HEK293T (cell line): ENCODE measurements at regions not wholly inside any gene's neighbourhood (a gene's known extent, or its start where the extent isn't known, plus 50 kb on each side); places are given as distances from the start of the nearest gene placed in this dataset.
A peak's percentile ranks its signal among the peaks of the same experiment; 100 is the strongest.

Source experiments
- CTCF ChIA-PET: fragments of 350-600 bp; formaldehyde crosslinking; extraction: SDS; loops from one replicate; lab custom pipeline; 2021; ENCODE audit warnings: antibody characterized with exemption, inconsistent platforms; lab: Yijun Ruan, JAX
- POLR2A ChIA-PET: fragments of 350-600 bp; formaldehyde crosslinking; extraction: SDS; loops from one replicate; lab custom pipeline; 2020; ENCODE audit warnings: antibody characterized with exemption, inconsistent platforms; lab: Yijun Ruan, JAX
- DNase-seq: peaks from one replicate; pipeline ENCODE4 v3.0.0; 2012; ENCODE audit warnings: mixed read lengths; ENCODE audit errors: extremely low spot score
- ARNT ChIP-seq: fragments of 450-650 bp; IDR thresholded peaks from 2 replicates; pipeline ENCODE4 v1.6.1; 2017; ENCODE audit warnings: mild to moderate bottlenecking
- BHLHE40 ChIP-seq: fragments of 450-650 bp; IDR thresholded peaks from 2 replicates; pipeline ENCODE4 v1.6.1; 2016; ENCODE audit warnings: mild to moderate bottlenecking, moderate library complexity, borderline replicate concordance
- CTBP1 ChIP-seq: fragments of 450-650 bp; IDR thresholded peaks from 2 replicates; pipeline ENCODE4 v1.6.1; 2016; ENCODE audit warnings: borderline replicate concordance
- ELF4 ChIP-seq: fragments of 450-650 bp; IDR thresholded peaks from 2 replicates; pipeline ENCODE4 v1.6.1; 2017; ENCODE audit warnings: antibody characterized with exemption
- FOXA1 ChIP-seq: fragments of 450-650 bp; IDR thresholded peaks from 2 replicates; pipeline ENCODE4 v1.6.1; 2016; ENCODE audit warnings: mild to moderate bottlenecking
- FOXK2 ChIP-seq: fragments of 450-650 bp; IDR thresholded peaks from 2 replicates; pipeline ENCODE4 v1.6.1; 2016; ENCODE audit warnings: mild to moderate bottlenecking
- FOXM1 ChIP-seq: fragments of 450-650 bp; IDR thresholded peaks from 2 replicates; pipeline ENCODE4 v1.6.1; 2017; ENCODE audit warnings: mild to moderate bottlenecking, borderline replicate concordance
- HDGF ChIP-seq: fragments of 450-650 bp; IDR thresholded peaks from 2 replicates; pipeline ENCODE4 v1.6.1; 2017; ENCODE audit warnings: antibody characterized with exemption, borderline replicate concordance
- L3MBTL2 ChIP-seq: fragments of 450-650 bp; conservative IDR thresholded peaks from 2 replicates; pipeline ENCODE4 v1.6.1; 2016; ENCODE audit warnings: mild to moderate bottlenecking
- LEF1 ChIP-seq: fragments of 450-650 bp; IDR thresholded peaks from 2 replicates; pipeline ENCODE4 v1.6.1; 2017; ENCODE audit warnings: mild to moderate bottlenecking, borderline replicate concordance
- NFRKB ChIP-seq: fragments of 450-650 bp; IDR thresholded peaks from 2 replicates; pipeline ENCODE4 v1.6.1; 2016; ENCODE audit warnings: mild to moderate bottlenecking, moderate library complexity
- PKNOX1 ChIP-seq: fragments of 450-650 bp; IDR thresholded peaks from 2 replicates; pipeline ENCODE4 v1.6.1; 2016
- SP1 ChIP-seq: fragments of 450-650 bp; IDR thresholded peaks from 2 replicates; pipeline ENCODE4 v1.6.1; 2017
- SUZ12 ChIP-seq: fragments of 450-650 bp; IDR thresholded peaks from 2 replicates; pipeline ENCODE4 v1.6.1; 2016; ENCODE audit warnings: mild to moderate bottlenecking
- TARDBP ChIP-seq: fragments of 450-650 bp; IDR thresholded peaks from 2 replicates; pipeline ENCODE4 v1.6.1; 2016
- ZNF384 ChIP-seq: fragments of 450-650 bp; IDR thresholded peaks from 2 replicates; pipeline ENCODE4 v1.6.1; 2016

GRCh38 chrX:110437686-110438085 lies 79.0 kb downstream of the RTL9 start:
- POLR2A ChIA-PET: no interaction called here
- no peak for DNase-seq
- CTCF ChIA-PET: interaction anchor here (2.9 kb wide), 1 partner anchor 8 kb away, joined by 10 read pairs; no protein-coding TSS in a partner anchor
- TF ChIP-seq BHLHE40 (no peak), ELF4 (no peak), L3MBTL2 (no peak), HDGF (no peak), LEF1 (no peak), NFRKB (no peak), FOXM1 (no peak), FOXK2 (no peak), PKNOX1 (no peak), FOXA1 (no peak), SUZ12 (no peak), TARDBP (no peak), ZNF384 (no peak), ARNT (no peak), CTBP1 (no peak), SP1 (no peak)

GRCh38 chrX:110440016-110440805 lies 81.6 kb downstream of the RTL9 start:
- CTCF ChIA-PET: interaction anchor here (0.6 to 1.7 kb wide), 6 partner anchors 16 to 407 kb away, joined by 3 to 8 read pairs (median 4); no protein-coding TSS in a partner anchor
- POLR2A ChIA-PET: interaction anchor here (0.9 to 1.0 kb wide), 3 partner anchors 11 to 122 kb away, joined by 3 read pairs; partner anchors contain the start of gene AMMECR1
- TF ChIP-seq FOXK2 (no peak), NFRKB (no peak), FOXM1 (no peak), SUZ12 (no peak), BHLHE40 (no peak), PKNOX1 (no peak), HDGF (no peak), CTBP1 (no peak), ZNF384 (no peak), LEF1 (no peak), L3MBTL2 (no peak), FOXA1 (no peak), ELF4 (no peak), ARNT (no peak), TARDBP (no peak), SP1 (no peak)
- DNase-seq: no peak

GRCh38 chrX:110442635-110443034 lies 84.0 kb downstream of the RTL9 start:
- POLR2A ChIA-PET: no interaction called here
- peak; percentile 70 for DNase-seq
- no peak for TF ChIP-seq BHLHE40
- TF ChIP-seq SP1: no peak
- TF ChIP-seq L3MBTL2: no peak
- no peak for TF ChIP-seq FOXA1
- no peak for TF ChIP-seq ARNT
- TF ChIP-seq SUZ12: no peak
- TF ChIP-seq FOXM1: no peak
- no peak for TF ChIP-seq HDGF
- CTCF ChIA-PET: interaction anchor here (0.6 to 1.4 kb wide), 5 partner anchors 10 to 132 kb away, joined by 3 to 5 read pairs (median 3); no protein-coding TSS in a partner anchor

- TF ChIP-seq FOXK2 (no peak), PKNOX1 (no peak), ARNT (no peak), SP1 (no peak), ZNF384 (no peak), SUZ12 (no peak), HDGF (no peak), FOXM1 (no peak), NFRKB (no peak), BHLHE40 (no peak), LEF1 (no peak), TARDBP (no peak), CTBP1 (no peak)
- ChIA-PET POLR2A (interaction anchor here (1.0 kb wide), 1 partner anchor 17 kb away, joined by 4 read pairs; no protein-coding TSS in a partner anchor), CTCF (interaction anchor here (1.0 to 3.3 kb wide), 4 partner anchors 9 to 402 kb away, joined by 3 to 10 read pairs (median 6); no protein-coding TSS in a partner anchor)
- DNase-seq: no peak
Observed at GRCh38 chrX:110444996-110445395, 86.3 kb downstream of the RTL9 start.

GRCh38 chrX:110448459-110448858 lies 89.8 kb downstream of the RTL9 start:
- no peak for DNase-seq
- CTCF ChIA-PET: interaction anchor here (0.7 to 1.1 kb wide), 2 partner anchors 13 to 264 kb away, joined by 3 read pairs; no protein-coding TSS in a partner anchor
- TF ChIP-seq HDGF (no peak), SUZ12 (no peak), ELF4 (no peak)
- POLR2A ChIA-PET: no interaction called here
